Hepatocyte (in vitro differentiated cells): ENCODE measurements at regions not wholly inside any gene's neighbourhood (a gene's known extent, or its start where the extent isn't known, plus 50 kb on each side); places are given as distances from the start of the nearest gene placed in this dataset.
"Not testable (repeated sequence)": the region's sequence is repeated elsewhere in the genome, so short reads cannot be mapped to it uniquely, and the experiment has no call there.

ENCODE experiments used
- DNase-seq: peaks from one replicate; pipeline ENCODE4 v3.0.0-alpha.2; 2016; ENCODE audit warnings: low spot score
- H2AFZ ChIP-seq: fragments of 200-600 bp; sonication (generic); 2 replicates; pipeline ENCODE4 v1.6.0; 2016; ENCODE audit warnings: antibody characterized with exemption, mild to moderate bottlenecking
- H3K27ac ChIP-seq: fragments of 200-600 bp; sonication (generic); 2 replicates; pipeline ENCODE4 v1.5.1; 2016; ENCODE audit warnings: mild to moderate bottlenecking
- H3K27me3 ChIP-seq: fragments of 200-600 bp; sonication (generic); 2 replicates; pipeline ENCODE4 v1.6.1; 2016
- H3K36me3 ChIP-seq: fragments of 200-600 bp; sonication (generic); replicated peaks from 2 replicates; pipeline ENCODE4 v1.5.1; 2016; ENCODE audit warnings: low read depth; ENCODE audit not compliant: insufficient read depth
- H3K4me1 ChIP-seq: fragments of 200-600 bp; sonication (generic); 2 replicates; pipeline ENCODE4 v1.5.1; 2016; ENCODE audit warnings: mild to moderate bottlenecking, moderate library complexity; ENCODE audit not compliant: insufficient read depth
- H3K4me2 ChIP-seq: fragments of 200-600 bp; sonication (generic); 2 replicates; pipeline ENCODE4 v1.6.0; 2016
- H3K4me3 ChIP-seq: fragments of 200-600 bp; sonication (generic); 2 replicates; pipeline ENCODE4 v1.5.1; 2016; ENCODE audit warnings: mild to moderate bottlenecking
- H3K79me2 ChIP-seq: fragments of 200-600 bp; sonication (generic); 2 replicates; pipeline ENCODE4 v1.6.0; 2017; ENCODE audit warnings: mild to moderate bottlenecking
- H3K9me2 ChIP-seq: fragments of 200-600 bp; sonication (generic); replicated peaks from 2 replicates; pipeline ENCODE4 v1.6.0; 2017; ENCODE audit warnings: mild to moderate bottlenecking; ENCODE audit not compliant: insufficient read depth
- H3K9me3 ChIP-seq: fragments of 200-600 bp; sonication (generic); 2 replicates; pipeline ENCODE4 v1.5.1; 2016; ENCODE audit warnings: low read depth, mild to moderate bottlenecking
- H4K20me1 ChIP-seq: fragments of 200-600 bp; sonication (generic); 2 replicates; pipeline ENCODE4 v1.6.0; 2016; ENCODE audit warnings: mild to moderate bottlenecking; ENCODE audit not compliant: insufficient read depth, poor library complexity, severe bottlenecking
- CTCF ChIP-seq: fragments of 200-600 bp; sonication (generic); IDR thresholded peaks from 2 replicates; pipeline ENCODE4 v1.5.1; 2016; ENCODE audit warnings: antibody characterized with exemption, mild to moderate bottlenecking; ENCODE audit not compliant: poor library complexity
- EZH2 ChIP-seq: fragments of 200-600 bp; sonication (generic); IDR thresholded peaks from 2 replicates; pipeline ENCODE4 v1.6.1; 2016; ENCODE audit warnings: antibody characterized with exemption, mild to moderate bottlenecking, borderline replicate concordance
- EZH2phosphoT487 ChIP-seq: fragments of 200-600 bp; sonication (generic); IDR thresholded peaks from one replicate; pipeline ENCODE4 v1.6.1; 2018; ENCODE audit warnings: antibody characterized with exemption, mild to moderate bottlenecking, low read depth, moderate library complexity; ENCODE audit not compliant: unreplicated experiment, severe bottlenecking
- WGBS: methylation state at CpG from one replicate; pipeline ENCODE4 v1.1.6; 2016; ENCODE audit warnings: low lambda C conversion rate; ENCODE audit errors: missing lambda C conversion rate; 5-methylcytosine and 5-hydroxymethylcytosine counted together

GRCh38 chr16:29254676-29255495, 151.6 kb downstream of the NPIPB11 start:
- Histone ChIP-seq H2AFZ (no peak overlapping the region), H3K79me2 (no peaks in the 10 kb centered on the region), H3K27me3 (no peaks in the 10 kb centered on the region), H3K36me3 (no peaks in the 10 kb centered on the region), H3K27ac (no peak overlapping the region), H3K4me2 (no peak overlapping the region), H4K20me1 (no peaks in the 10 kb centered on the region), H3K9me2 (no peaks in the 10 kb centered on the region), H3K9me3 (no peaks in the 10 kb centered on the region), H3K4me3 (no peak overlapping the region), H3K4me1 (peaks cover 2% of the 10 kb centered on the region)
- WGBS: 88% methylated on average over 22 of the region's 33 CpGs
- no peak for TF ChIP-seq CTCF
- TF ChIP-seq EZH2phosphoT487: no peak
- no peak for TF ChIP-seq EZH2
- no peak for DNase-seq

- not testable (repeated sequence) for H3K4me3 ChIP-seq, H3K9me3 ChIP-seq, H3K27me3 ChIP-seq, H3K79me2 ChIP-seq, H3K36me3 ChIP-seq, H3K4me2 ChIP-seq, H3K4me1 ChIP-seq, H3K27ac ChIP-seq, H4K20me1 ChIP-seq, H2AFZ ChIP-seq, DNase-seq, H3K9me2 ChIP-seq
- 87% methylated on average over 32 of the region's 35 CpGs for WGBS
Measured at GRCh38 chr16:29253716-29254590, 152.6 kb downstream of the NPIPB11 start.

- not testable (repeated sequence) for H3K27ac ChIP-seq, H3K9me2 ChIP-seq, H4K20me1 ChIP-seq, H3K4me1 ChIP-seq, H3K36me3 ChIP-seq, H3K27me3 ChIP-seq, H3K9me3 ChIP-seq, H3K4me2 ChIP-seq, H2AFZ ChIP-seq, H3K4me3 ChIP-seq, DNase-seq, H3K79me2 ChIP-seq
- WGBS: 90% methylated on average over 7 of the region's 7 CpGs
Measured at GRCh38 chr16:29253066-29253590, 153.4 kb downstream of the NPIPB11 start.

- not testable (repeated sequence) for DNase-seq, H3K4me1 ChIP-seq, H2AFZ ChIP-seq, H3K27ac ChIP-seq, H4K20me1 ChIP-seq, H3K4me2 ChIP-seq, H3K9me2 ChIP-seq, H3K36me3 ChIP-seq, H3K4me3 ChIP-seq, H3K9me3 ChIP-seq, H3K79me2 ChIP-seq, H3K27me3 ChIP-seq
- 97% methylated on average over 14 of the region's 14 CpGs for WGBS
Measured at GRCh38 chr16:29252311-29252710, 154.2 kb downstream of the NPIPB11 start.

- 53% methylated on average over 20 of the region's 21 CpGs for WGBS
- Histone ChIP-seq H3K4me2 (peak overlapping the region; percentile 6), H3K27ac (peak overlapping the region; percentile 70)
- not testable (repeated sequence) for H3K9me2 ChIP-seq, H3K27me3 ChIP-seq, H3K36me3 ChIP-seq, H3K9me3 ChIP-seq, H3K4me1 ChIP-seq, H2AFZ ChIP-seq, DNase-seq, H3K79me2 ChIP-seq, H3K4me3 ChIP-seq, H4K20me1 ChIP-seq
Measured at GRCh38 chr16:29251571-29252011, 154.9 kb downstream of the NPIPB11 start.

- not testable (repeated sequence) for H3K36me3 ChIP-seq, H3K9me3 ChIP-seq, DNase-seq, H3K27me3 ChIP-seq, H3K4me1 ChIP-seq, H3K9me2 ChIP-seq, H4K20me1 ChIP-seq, H3K4me3 ChIP-seq, H3K79me2 ChIP-seq
- 56% methylated on average over 14 of the region's 19 CpGs for WGBS
- Histone ChIP-seq H2AFZ (peak overlapping the region; percentile 7), H3K27ac (peak overlapping the region; percentile 70), H3K4me2 (peak overlapping the region; percentile 6)
Measured at GRCh38 chr16:29250923-29251434, 155.5 kb downstream of the NPIPB11 start.

GRCh38 chr16:29250469-29250868, 156.0 kb downstream of the NPIPB11 start:
- 97% methylated on average over 3 of the region's 3 CpGs for WGBS
- not testable (repeated sequence) for H3K9me2 ChIP-seq

More at GRCh38 chr16:29250469-29250868, 156.0 kb downstream of the NPIPB11 start:
- not testable (repeated sequence) for H3K27me3 ChIP-seq, H3K36me3 ChIP-seq, H3K4me3 ChIP-seq, H3K9me3 ChIP-seq, H3K4me1 ChIP-seq, H2AFZ ChIP-seq, H3K79me2 ChIP-seq, H4K20me1 ChIP-seq, H3K4me2 ChIP-seq, DNase-seq
- peak overlapping the region; percentile 70 for H3K27ac ChIP-seq
